MM.1S (cell line): ENCODE measurements at regions not wholly inside any gene's neighbourhood (a gene's known extent, or its start where the extent isn't known, plus 50 kb on each side); places are given as distances from the start of the nearest gene placed in this dataset.

ENCODE experiments used
- DNase-seq: peaks from one replicate; pipeline ENCODE4 v3.0.0-alpha.2; 2015
- H2AFZ ChIP-seq: fragments of 300-600 bp; sonication (generic); 2 replicates; pipeline ENCODE4 v1.6.0; 2016; ENCODE audit warnings: antibody characterized with exemption, low read length
- H3F3A ChIP-seq: fragments of 300-600 bp; sonication (generic); 2 replicates; pipeline ENCODE4 v1.6.1; 2016; ENCODE audit warnings: mild to moderate bottlenecking, antibody characterized with exemption, low read length, moderate library complexity, mixed read lengths; ENCODE audit not compliant: insufficient read depth
- H3K27ac ChIP-seq: fragments of 300-600 bp; sonication (generic); 2 replicates; pipeline ENCODE4 v1.5.1; 2016; ENCODE audit warnings: mild to moderate bottlenecking, low read length
- H3K27me3 ChIP-seq: fragments of 300-600 bp; sonication (generic); replicated peaks from 2 replicates; pipeline ENCODE4 v1.6.0; 2016; ENCODE audit warnings: low read length; ENCODE audit not compliant: insufficient read depth
- H3K36me3 ChIP-seq: fragments of 300-600 bp; sonication (generic); replicated peaks from 2 replicates; pipeline ENCODE4 v1.6.1; 2016; ENCODE audit warnings: mild to moderate bottlenecking, low read length, mixed read lengths; ENCODE audit not compliant: insufficient read depth
- H3K4me1 ChIP-seq: fragments of 300-600 bp; sonication (generic); 2 replicates; pipeline ENCODE4 v1.6.1; 2016; ENCODE audit warnings: low read length, mixed read lengths
- H3K4me2 ChIP-seq: fragments of 300-600 bp; sonication (generic); 2 replicates; pipeline ENCODE4 v1.6.0; 2016; ENCODE audit warnings: low read depth, low read length
- H3K4me3 ChIP-seq: fragments of 300-600 bp; sonication (generic); 2 replicates; pipeline ENCODE4 v1.5.1; 2016; ENCODE audit warnings: low read length, mixed read lengths
- H3K79me2 ChIP-seq: fragments of 300-600 bp; sonication (generic); 2 replicates; pipeline ENCODE4 v1.6.1; 2016; ENCODE audit warnings: mixed run types, low read length, mixed read lengths
- H3K9ac ChIP-seq: fragments of 300-600 bp; sonication (generic); 2 replicates; pipeline ENCODE4 v1.6.1; 2016; ENCODE audit warnings: low read length, mixed read lengths
- H3K9me2 ChIP-seq: fragments of 300-600 bp; sonication (generic); replicated peaks from 2 replicates; pipeline ENCODE4 v1.6.1; 2016; ENCODE audit warnings: mild to moderate bottlenecking, low read length, mixed read lengths; ENCODE audit not compliant: insufficient read depth
- H3K9me3 ChIP-seq: fragments of 300-600 bp; sonication (generic); replicated peaks from 2 replicates; pipeline ENCODE4 v1.6.1; 2016; ENCODE audit warnings: mild to moderate bottlenecking, low read length, mixed read lengths; ENCODE audit not compliant: insufficient read depth
- H4K20me1 ChIP-seq: fragments of 300-600 bp; sonication (generic); 2 replicates; pipeline ENCODE4 v1.6.1; 2016; ENCODE audit warnings: mild to moderate bottlenecking, low read length, moderate library complexity, mixed read lengths; ENCODE audit not compliant: insufficient read depth
- EZH2 ChIP-seq: fragments of 300-600 bp; sonication (generic); optimal IDR thresholded peaks from 2 replicates; pipeline ENCODE3; 2017; ENCODE audit warnings: low read depth, mild to moderate bottlenecking, antibody characterized with exemption, low read length, mixed read lengths
- EZH2phosphoT487 ChIP-seq: fragments of 300-600 bp; sonication (generic); IDR thresholded peaks from 2 replicates; pipeline ENCODE4 v1.6.1; 2018; ENCODE audit warnings: antibody characterized with exemption, low read length
- TF ChIP-seq, protein P1 (sequence below): fragments of 300-600 bp; sonication (generic); IDR thresholded peaks from 2 replicates; pipeline ENCODE4 v1.5.1; 2016; ENCODE audit warnings: antibody characterized with exemption, low read length, mixed read lengths

DNA sequence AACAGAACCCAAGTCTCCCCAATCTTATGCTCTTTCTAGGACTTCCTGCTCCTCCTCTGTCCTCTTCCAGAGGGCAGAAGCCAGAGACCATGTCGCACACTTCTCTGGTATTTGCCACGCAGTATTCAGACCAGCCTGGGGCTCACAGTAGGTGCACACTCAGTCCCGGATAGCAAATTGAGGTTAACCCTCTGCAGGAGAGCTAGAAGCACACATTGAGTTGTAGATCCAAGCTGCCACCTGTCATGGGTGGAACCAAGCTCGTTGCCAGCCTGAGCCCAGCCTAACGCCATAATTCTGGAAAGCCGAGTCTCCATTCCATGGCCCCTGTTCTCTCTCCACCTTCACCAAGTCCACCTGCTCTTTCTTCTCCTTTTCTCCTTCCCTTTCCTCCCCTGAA lies 562.1 kb downstream of the BUD13 start:
- Histone ChIP-seq H3F3A (no peaks in the 10 kb centered on the region), H3K27me3 (no peaks in the 10 kb centered on the region), H3K9me2 (no peaks in the 10 kb centered on the region), H3K4me2 (no peak overlapping the region), H4K20me1 (no peaks in the 10 kb centered on the region), H3K4me1 (no peaks in the 10 kb centered on the region), H3K4me3 (no peak overlapping the region), H2AFZ (no peak overlapping the region), H3K79me2 (no peaks in the 10 kb centered on the region), H3K9ac (no peak overlapping the region), H3K9me3 (no peaks in the 10 kb centered on the region), H3K27ac (no peak overlapping the region), H3K36me3 (no peaks in the 10 kb centered on the region)
- DNase-seq: no peak
- TF ChIP-seq, protein P1, sequence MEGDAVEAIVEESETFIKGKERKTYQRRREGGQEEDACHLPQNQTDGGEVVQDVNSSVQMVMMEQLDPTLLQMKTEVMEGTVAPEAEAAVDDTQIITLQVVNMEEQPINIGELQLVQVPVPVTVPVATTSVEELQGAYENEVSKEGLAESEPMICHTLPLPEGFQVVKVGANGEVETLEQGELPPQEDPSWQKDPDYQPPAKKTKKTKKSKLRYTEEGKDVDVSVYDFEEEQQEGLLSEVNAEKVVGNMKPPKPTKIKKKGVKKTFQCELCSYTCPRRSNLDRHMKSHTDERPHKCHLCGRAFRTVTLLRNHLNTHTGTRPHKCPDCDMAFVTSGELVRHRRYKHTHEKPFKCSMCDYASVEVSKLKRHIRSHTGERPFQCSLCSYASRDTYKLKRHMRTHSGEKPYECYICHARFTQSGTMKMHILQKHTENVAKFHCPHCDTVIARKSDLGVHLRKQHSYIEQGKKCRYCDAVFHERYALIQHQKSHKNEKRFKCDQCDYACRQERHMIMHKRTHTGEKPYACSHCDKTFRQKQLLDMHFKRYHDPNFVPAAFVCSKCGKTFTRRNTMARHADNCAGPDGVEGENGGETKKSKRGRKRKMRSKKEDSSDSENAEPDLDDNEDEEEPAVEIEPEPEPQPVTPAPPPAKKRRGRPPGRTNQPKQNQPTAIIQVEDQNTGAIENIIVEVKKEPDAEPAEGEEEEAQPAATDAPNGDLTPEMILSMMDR: no peak

DNA sequence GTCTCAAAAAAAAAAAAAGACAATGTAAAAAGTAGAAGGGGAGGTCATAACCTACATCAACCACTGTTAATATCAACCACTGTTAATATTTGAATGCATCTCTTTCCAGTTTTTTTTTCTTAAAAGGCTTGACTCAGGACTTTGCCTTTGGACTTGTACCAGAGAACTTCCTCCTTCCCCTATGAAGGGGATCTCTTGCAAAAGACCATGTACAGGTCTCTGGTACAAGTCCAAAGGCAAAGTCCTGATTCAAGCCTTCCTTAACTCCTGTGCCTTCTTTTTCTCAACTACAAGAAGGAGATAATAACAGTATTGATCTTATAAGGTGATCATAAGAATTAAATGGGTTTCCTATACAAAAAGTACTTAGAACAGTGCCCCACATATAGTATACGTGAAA lies 563.5 kb downstream of the BUD13 start:
- Histone ChIP-seq H3F3A (no peaks in the 10 kb centered on the region), H3K36me3 (no peaks in the 10 kb centered on the region), H3K4me1 (no peaks in the 10 kb centered on the region), H3K9me3 (no peaks in the 10 kb centered on the region), H3K27me3 (no peaks in the 10 kb centered on the region), H3K4me2 (no peak overlapping the region), H3K9me2 (no peaks in the 10 kb centered on the region), H4K20me1 (no peaks in the 10 kb centered on the region), H2AFZ (no peak overlapping the region), H3K4me3 (no peak overlapping the region), H3K27ac (no peak overlapping the region), H3K79me2 (no peaks in the 10 kb centered on the region), H3K9ac (no peak overlapping the region)
- DNase-seq: no peak
- TF ChIP-seq EZH2: no peak
- TF ChIP-seq, protein P1: no peak
- no peak for TF ChIP-seq EZH2phosphoT487

DNA sequence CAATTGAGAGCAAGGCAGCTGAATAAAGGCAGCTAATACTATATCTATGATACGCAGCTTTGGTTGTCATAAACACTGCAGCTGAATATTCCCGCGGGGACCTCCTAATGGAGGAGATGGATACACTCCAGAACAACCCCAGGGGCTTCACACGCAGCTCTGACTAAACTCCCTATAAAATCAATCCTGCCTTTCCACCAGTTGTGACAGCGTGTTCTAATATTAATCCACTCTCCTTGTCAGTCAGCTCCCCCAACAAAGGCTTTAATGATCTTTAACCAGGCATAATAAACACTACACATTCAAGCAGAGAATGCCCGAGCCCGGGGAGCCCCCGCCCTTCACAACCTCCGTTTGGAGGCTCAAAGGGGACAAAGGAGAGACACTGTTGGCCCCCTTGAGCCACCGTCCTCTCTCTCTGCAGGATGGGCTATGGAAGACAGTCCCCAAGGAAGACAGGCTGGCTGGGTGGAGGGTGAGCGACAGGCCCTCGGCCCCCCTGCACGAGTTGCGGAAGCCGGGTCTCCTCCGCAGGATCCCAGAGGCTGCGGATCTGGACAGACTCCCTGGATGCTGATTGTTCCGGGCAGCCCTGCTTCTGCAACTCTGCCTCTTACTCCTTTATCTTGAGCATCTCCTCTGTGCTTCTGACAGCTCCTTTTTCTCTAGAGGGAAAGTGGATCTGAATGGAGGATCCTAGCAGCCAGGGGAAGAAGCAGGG lies 565.2 kb downstream of the BUD13 start:
- Histone ChIP-seq H2AFZ (no peak overlapping the region), H4K20me1 (no peaks in the 10 kb centered on the region), H3K4me2 (no peak overlapping the region), H3K4me3 (no peak overlapping the region), H3K9ac (no peak overlapping the region), H3K9me3 (no peaks in the 10 kb centered on the region), H3K9me2 (no peaks in the 10 kb centered on the region), H3K4me1 (no peaks in the 10 kb centered on the region), H3K79me2 (no peaks in the 10 kb centered on the region), H3K27ac (no peak overlapping the region), H3F3A (no peaks in the 10 kb centered on the region), H3K27me3 (no peaks in the 10 kb centered on the region), H3K36me3 (no peaks in the 10 kb centered on the region)
- TF ChIP-seq EZH2phosphoT487 (no peak), EZH2 (no peak)
- TF ChIP-seq, protein P1: no peak
- DNase-seq: no peak
